ENCODE measurements at regions not wholly inside any gene's neighbourhood (a gene's known extent, or its start where the extent isn't known, plus 50 kb on each side); places are given as distances from the start of the nearest gene placed in this dataset.
"Not testable (repeated sequence)": the region's sequence is repeated elsewhere in the genome, so short reads cannot be mapped to it uniquely, and the experiment has no call there.

DNA sequence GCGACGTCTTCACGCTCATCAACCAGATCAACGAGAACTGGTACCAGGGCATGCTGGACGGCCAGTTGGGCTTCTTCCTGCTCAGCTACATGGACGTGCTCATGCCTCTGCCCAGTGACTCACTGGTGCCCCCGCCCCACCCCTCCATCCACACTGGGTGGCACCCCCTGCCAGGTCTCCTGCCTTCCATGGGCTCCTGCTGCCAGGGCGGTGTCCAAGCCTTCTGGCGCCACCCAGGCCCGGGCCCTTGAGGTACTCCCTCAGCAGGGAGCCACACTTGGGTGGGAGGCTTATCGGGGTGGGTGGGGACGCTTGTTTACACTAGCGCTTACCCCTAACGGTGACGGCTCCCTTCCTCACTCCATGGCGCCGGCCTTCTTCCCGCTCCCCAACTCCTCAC lies 148.2 kb downstream of the GOSR1 start:
- not testable (repeated sequence) for H3K27ac ChIP-seq

DNA sequence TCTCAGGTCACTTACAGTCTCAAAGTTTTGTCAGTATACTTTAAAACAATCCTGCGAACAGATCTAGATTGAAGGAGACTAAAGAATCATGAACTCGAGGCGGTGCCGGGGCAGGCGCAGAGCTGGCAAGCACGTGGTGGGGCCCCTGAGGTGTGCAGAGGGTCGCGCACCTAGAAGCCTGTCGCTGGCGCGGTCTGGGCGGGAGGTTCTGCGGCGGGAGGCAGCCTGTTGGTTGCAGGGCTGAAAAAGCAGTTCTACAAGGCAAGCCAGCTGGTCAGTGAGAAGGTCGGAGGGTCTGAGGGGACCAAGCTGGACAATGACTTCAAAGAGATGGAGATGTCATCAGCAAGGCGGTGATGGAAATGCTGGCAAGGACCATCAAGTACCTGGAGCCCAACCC lies 147.0 kb downstream of the GOSR1 start:
- H3K27ac ChIP-seq, result not testable (repeated sequence)

DNA sequence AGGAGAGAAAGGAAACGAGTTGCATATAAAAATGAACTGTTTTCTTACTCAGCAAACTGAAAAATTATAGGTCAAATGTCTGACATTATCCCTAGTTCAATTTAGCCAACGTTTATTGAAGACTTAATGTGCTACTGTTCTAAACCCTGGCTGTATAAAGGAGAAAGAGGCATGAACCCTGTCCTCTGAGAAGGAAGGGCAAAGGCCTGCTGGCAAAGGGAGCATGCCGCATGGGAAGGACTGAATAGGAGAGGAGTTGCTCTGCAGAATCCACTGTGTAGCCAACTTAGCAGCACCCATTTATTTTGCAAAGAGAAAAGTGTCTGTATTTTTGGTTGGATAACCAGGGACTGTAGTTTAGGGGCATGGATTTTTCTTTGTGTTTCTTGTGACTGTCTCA lies 132.5 kb downstream of the GOSR1 start:
- H3K27ac ChIP-seq, result peak overlapping the region; percentile 17; the same call in 1 of the 2 replicates

DNA sequence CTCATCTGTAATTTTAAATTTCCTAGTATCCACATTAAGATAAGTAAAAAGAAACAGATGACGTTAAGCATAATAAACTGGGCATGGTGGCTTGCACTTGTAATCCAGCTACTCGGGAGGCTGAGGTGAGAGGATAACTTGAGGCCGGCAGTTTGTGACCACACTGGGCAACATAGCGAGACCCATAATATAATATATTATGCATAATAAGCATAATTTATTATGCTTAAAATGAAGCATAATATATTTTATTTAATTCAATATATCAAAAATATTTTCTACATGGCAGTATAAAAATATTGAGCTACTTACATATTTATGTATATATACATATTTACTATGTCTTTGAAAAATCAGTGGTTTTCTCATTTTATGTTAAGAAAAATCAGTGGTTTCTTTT lies 128.3 kb downstream of the GOSR1 start:
- no peak overlapping the region for H3K27ac ChIP-seq
- TF ChIP-seq, protein P1, sequence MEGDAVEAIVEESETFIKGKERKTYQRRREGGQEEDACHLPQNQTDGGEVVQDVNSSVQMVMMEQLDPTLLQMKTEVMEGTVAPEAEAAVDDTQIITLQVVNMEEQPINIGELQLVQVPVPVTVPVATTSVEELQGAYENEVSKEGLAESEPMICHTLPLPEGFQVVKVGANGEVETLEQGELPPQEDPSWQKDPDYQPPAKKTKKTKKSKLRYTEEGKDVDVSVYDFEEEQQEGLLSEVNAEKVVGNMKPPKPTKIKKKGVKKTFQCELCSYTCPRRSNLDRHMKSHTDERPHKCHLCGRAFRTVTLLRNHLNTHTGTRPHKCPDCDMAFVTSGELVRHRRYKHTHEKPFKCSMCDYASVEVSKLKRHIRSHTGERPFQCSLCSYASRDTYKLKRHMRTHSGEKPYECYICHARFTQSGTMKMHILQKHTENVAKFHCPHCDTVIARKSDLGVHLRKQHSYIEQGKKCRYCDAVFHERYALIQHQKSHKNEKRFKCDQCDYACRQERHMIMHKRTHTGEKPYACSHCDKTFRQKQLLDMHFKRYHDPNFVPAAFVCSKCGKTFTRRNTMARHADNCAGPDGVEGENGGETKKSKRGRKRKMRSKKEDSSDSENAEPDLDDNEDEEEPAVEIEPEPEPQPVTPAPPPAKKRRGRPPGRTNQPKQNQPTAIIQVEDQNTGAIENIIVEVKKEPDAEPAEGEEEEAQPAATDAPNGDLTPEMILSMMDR (conservative IDR thresholded peaks at IDR 0.05), result no peak

DNA sequence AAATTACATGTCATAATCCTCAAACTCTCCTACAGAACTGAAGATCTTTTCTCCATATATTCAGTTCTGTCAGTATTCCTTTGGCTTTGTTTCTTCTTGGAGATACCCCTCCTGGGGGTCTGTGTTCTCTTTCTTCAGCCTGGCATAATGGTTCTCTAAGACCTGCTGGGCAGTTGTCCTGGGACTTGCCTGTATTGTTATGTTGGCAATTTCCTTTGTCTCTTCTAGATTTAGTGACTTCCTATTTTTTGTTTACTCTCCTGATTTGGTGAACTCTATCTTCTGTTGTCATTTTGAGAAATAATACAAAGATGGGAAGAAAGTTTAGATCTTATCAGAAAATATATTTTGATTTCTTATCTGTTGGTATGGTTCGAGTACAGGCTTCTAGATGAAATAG lies 127.8 kb downstream of the GOSR1 start:
- no peak overlapping the region for H3K27ac ChIP-seq
- TF ChIP-seq, protein P1 (conservative IDR thresholded peaks at IDR 0.05), result no peak

DNA sequence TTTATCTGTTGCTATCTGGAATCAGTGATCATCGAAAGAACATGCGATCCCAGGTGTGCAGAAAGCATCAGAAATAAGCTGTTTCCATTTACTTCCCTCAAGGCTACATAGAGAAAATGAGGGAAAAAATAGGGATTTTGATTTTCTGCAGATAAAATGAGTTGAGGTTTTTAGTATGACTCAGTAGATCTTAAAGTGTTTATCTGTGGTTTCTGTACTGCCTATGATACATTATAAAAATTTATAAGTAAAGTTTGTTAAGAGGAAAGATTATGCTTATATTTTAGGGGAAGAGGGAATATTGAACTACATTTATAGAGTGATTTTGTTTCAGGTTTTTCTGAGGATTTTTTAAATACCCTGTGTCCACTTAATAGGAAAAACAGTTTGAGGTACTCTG lies 125.2 kb downstream of the GOSR1 start:
- H3K27ac ChIP-seq, result peak overlapping the region; percentile 98

DNA sequence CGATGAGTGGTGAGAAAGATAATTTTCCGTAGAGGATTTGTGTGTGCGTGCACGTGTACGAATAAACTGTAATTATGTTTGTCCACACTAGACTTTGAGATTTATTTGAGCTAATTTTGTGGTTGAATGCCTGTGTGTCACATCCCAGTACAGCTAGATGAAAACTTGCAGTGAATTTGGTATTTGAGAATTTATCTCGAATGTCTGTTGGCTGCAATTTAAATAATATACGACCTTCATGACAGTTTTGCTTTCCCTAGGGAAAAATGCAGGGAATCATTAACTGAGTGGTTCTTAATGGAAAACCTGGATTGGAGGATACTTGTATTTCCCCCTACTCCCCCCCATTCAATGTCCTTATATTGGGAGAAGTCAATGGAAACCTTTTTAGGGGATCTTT lies 124.8 kb downstream of the GOSR1 start:
- peak overlapping the region; percentile 98 for H3K27ac ChIP-seq

DNA sequence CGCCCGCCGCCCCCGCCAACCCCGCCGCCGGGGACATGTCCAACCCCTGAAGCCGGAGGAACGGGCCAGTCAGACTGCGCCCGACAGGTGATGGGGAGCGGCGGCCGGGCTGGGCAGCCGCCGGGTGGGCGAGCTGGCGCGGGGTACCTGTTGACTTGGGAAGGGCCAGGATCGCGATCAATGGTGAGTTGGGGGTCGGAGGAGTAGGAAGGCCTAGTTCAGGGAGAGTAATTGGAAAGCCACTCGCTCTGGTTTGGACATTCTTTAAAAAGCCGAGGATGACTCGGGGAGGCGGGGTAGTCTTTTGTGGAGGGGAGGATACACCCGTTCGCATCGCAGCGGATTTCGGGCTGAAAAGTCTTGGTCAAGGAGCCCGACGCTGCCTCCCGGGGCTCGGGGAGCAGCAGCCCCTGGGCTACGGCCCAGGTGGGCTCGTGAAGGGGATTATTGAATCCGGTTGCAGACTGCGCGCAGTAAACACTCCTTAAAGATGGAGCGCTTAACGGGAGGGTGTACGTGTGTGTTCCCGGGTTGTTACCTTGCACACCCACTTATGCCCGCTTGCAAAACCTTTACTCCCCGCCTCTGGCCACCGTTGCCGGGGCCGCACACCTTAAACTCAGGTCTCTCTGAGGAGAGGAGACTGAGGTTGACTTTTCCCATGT lies 123.8 kb downstream of the GOSR1 start:
- H3K27ac ChIP-seq, result peak overlapping the region; percentile 98
- TF ChIP-seq, protein P1 (conservative IDR thresholded peaks at IDR 0.05), result no peak

DNA sequence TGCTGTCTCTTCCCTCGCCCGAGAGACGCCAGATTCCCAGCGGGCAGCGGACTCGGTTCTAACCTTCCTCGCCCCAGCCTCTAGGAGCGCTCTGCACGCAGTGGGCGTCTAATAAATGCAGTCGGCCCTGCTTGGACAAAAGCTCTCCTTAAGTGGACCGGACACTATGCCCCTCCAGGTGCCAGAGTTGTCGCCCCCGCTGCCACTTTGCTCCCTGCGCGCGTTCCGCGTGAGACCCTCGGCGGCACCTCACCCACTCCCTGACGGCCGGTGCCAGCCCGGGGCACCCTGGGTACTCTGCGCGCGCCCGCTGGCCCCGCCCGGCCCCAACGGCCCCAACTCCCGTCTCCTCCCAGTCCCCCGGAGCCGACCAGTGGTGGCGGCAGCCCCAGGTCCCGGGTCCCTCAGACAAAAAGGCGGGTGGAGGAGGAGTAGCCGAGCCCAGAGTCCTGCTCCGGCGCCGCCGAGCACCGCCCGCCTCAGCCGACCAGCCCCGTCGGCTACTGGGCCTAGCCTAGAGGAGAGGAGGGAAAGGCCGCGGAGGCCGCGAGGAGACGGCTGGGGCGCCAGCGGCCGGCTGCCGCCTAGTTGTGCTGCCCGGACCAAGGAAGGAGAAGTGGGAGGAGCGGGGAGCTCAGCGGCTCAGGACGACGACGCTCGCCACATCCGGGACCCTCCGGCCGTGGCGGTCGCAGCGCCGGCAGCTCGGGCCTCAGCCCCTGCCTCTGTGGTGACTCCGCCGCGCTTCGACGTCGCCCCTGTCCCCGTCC lies 123.0 kb downstream of the GOSR1 start:
- TF ChIP-seq, protein P1 (conservative IDR thresholded peaks at IDR 0.05), result peak; percentile 85

DNA sequence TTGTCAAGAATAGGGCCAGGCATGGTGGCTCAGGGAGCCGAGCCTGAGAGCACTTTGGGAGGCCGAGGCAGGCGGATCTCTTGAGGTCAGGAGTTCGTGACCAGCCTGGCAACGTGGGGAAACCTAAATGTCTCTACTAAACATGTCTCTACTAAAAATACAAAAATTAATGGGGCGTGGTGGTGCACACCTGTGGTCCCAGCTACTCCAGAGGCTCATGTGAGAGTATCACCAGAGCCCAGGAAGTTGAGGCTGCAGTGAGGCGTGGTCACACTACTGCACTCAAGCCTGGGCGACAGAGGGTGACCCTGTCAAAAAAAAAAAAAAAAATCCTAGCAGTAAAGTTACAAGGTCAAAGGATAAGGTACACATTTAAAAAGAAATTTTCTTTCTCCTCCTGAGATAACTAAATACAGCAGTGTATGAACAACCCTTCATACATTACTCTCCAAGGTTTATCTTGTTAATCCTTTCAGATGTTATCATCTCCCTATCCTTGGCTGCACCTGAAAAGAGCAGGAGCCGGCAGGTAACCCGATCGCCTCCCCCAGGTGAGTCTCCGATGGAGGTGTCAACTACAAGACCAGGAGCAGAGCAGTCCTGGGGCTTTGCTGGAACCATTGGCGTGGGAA lies 122.3 kb downstream of the GOSR1 start:
- H3K27ac ChIP-seq, result peak overlapping the region; percentile 98
- TF ChIP-seq, protein P1 (conservative IDR thresholded peaks at IDR 0.05), result no peak

More for the DNA sequence above, 123.0 kb downstream of the GOSR1 start:
- peak overlapping the region; percentile 98 for H3K27ac ChIP-seq
